Stomach (tissue), 4 donors: ENCODE measurements at regions not wholly inside any gene's neighbourhood (a gene's known extent, or its start where the extent isn't known, plus 50 kb on each side); places are given as distances from the start of the nearest gene placed in this dataset.
"Not testable (repeated sequence)": the region's sequence is repeated elsewhere in the genome, so short reads cannot be mapped to it uniquely, and the experiment has no call there.

Experiments used
- POLR2A ChIP-seq, 4 donors: fragments of 450-650 bp; IDR thresholded peaks; one replicate each; pipeline ENCODE4 v1.6.1; 2016; ENCODE audit warnings: antibody characterized with exemption in 4 of 4, control low read depth in 2 of 4, mild to moderate bottlenecking in 1 of 4, moderate library complexity in 1 of 4
- POLR2AphosphoS5 ChIP-seq, 3 donors: sonication (generic); formaldehyde crosslinking; IDR thresholded peaks; one replicate each; pipeline ENCODE4 v1.6.1; 2016; ENCODE audit warnings: antibody characterized with exemption in 3 of 3
- TF ChIP-seq, protein P1 (sequence below), 7 experiments: fragments of 450-650 bp in 4 of 7; fragments of 200-600 bp in 3 of 7; sonication (generic) in 3 of 7; IDR thresholded peaks; one replicate each; pipeline ENCODE4 v1.5.1; 2016 to 2019; ENCODE audit warnings: antibody characterized with exemption in 7 of 7, control low read depth in 2 of 7, mild to moderate bottlenecking in 1 of 7

DNA sequence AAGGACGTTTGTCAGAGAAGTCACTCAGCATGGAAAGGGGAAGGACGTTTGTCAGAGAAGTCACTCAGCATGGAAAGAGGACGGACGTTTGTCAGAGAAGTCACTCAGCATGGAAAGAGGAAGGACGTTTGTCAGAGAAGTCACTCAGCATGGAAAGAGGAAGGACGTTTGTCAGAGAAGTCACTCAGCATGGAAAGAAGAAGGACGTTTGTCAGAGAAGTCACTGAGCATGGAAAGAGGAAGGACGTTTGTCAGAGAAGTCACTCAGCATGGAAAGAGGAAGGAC is 71.2 kb upstream of the TWIST2 start:
- TF ChIP-seq, protein P1, sequence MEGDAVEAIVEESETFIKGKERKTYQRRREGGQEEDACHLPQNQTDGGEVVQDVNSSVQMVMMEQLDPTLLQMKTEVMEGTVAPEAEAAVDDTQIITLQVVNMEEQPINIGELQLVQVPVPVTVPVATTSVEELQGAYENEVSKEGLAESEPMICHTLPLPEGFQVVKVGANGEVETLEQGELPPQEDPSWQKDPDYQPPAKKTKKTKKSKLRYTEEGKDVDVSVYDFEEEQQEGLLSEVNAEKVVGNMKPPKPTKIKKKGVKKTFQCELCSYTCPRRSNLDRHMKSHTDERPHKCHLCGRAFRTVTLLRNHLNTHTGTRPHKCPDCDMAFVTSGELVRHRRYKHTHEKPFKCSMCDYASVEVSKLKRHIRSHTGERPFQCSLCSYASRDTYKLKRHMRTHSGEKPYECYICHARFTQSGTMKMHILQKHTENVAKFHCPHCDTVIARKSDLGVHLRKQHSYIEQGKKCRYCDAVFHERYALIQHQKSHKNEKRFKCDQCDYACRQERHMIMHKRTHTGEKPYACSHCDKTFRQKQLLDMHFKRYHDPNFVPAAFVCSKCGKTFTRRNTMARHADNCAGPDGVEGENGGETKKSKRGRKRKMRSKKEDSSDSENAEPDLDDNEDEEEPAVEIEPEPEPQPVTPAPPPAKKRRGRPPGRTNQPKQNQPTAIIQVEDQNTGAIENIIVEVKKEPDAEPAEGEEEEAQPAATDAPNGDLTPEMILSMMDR (IDR thresholded peaks at IDR 0.05), result not testable (repeated sequence)
- not testable (repeated sequence) for TF ChIP-seq POLR2AphosphoS5, POLR2A (IDR thresholded peaks at IDR 0.05)
